ENCODE measurements at regions not wholly inside any gene's neighbourhood (a gene's known extent, or its start where the extent isn't known, plus 50 kb on each side); places are given as distances from the start of the nearest gene placed in this dataset.

GRCh38 chr3:152516216-152516615 is 247.5 kb downstream of the MBNL1 start:
- H3K4me3 ChIP-seq (ENCODE audit: low read length) = no peak overlapping the region
- no peak for TF ChIP-seq ZNF274 (IDR thresholded peaks at IDR 0.05; ENCODE audit: low read depth, low read length)

GRCh38 chr3:152517502-152517901 is 248.8 kb downstream of the MBNL1 start:
- H3K4me3 ChIP-seq (ENCODE audit: low read length) = no peak overlapping the region
- no peak for TF ChIP-seq ZNF274 (IDR thresholded peaks at IDR 0.05; ENCODE audit: low read depth, low read length)

- no peak overlapping the region for H3K4me3 ChIP-seq (ENCODE audit: low read length)
- no peak for TF ChIP-seq ZNF274 (IDR thresholded peaks at IDR 0.05; ENCODE audit: low read depth, low read length)
Observed at GRCh38 chr3:152518346-152518745, 249.6 kb downstream of the MBNL1 start.

GRCh38 chr3:152519376-152519775 is 250.6 kb downstream of the MBNL1 start:
- no peak for TF ChIP-seq ZNF274 (IDR thresholded peaks at IDR 0.05; ENCODE audit: low read depth, low read length)
- H3K4me3 ChIP-seq (ENCODE audit: low read length) = no peak overlapping the region

- TF ChIP-seq ZNF274 (IDR thresholded peaks at IDR 0.05; ENCODE audit: low read depth, low read length) = no peak
- no peak overlapping the region for H3K4me3 ChIP-seq (ENCODE audit: low read length)
Observed at GRCh38 chr3:152522036-152522435, 253.3 kb downstream of the MBNL1 start.

GRCh38 chr3:152524198-152525140 is 255.7 kb downstream of the MBNL1 start:
- TF ChIP-seq ZNF274 (IDR thresholded peaks at IDR 0.05; ENCODE audit: low read depth, low read length) = no peak
- H3K4me3 ChIP-seq (ENCODE audit: low read length) = no peak overlapping the region

GRCh38 chr3:152531717-152532116 is 263.0 kb downstream of the MBNL1 start:
- TF ChIP-seq ZNF274 (IDR thresholded peaks at IDR 0.05; ENCODE audit: low read depth, low read length) = no peak
- H3K4me3 ChIP-seq (ENCODE audit: low read length) = no peak overlapping the region

GRCh38 chr3:152538518-152538917 is 269.8 kb downstream of the MBNL1 start:
- TF ChIP-seq ZNF274 (IDR thresholded peaks at IDR 0.05; ENCODE audit: low read depth, low read length) = no peak
- H3K4me3 ChIP-seq (ENCODE audit: low read length) = no peak overlapping the region

GRCh38 chr3:152539191-152539764 is 270.5 kb downstream of the MBNL1 start:
- no peak overlapping the region for H3K4me3 ChIP-seq (ENCODE audit: low read length)
- TF ChIP-seq ZNF274 (IDR thresholded peaks at IDR 0.05; ENCODE audit: low read depth, low read length) = no peak

GRCh38 chr3:152540120-152540519 is 271.4 kb downstream of the MBNL1 start:
- no peak overlapping the region for H3K4me3 ChIP-seq (ENCODE audit: low read length)
- TF ChIP-seq ZNF274 (IDR thresholded peaks at IDR 0.05; ENCODE audit: low read depth, low read length) = no peak

GRCh38 chr3:152547153-152547552 is 278.4 kb downstream of the MBNL1 start:
- H3K4me3 ChIP-seq (ENCODE audit: low read length) = no peak overlapping the region
- TF ChIP-seq ZNF274 (IDR thresholded peaks at IDR 0.05; ENCODE audit: low read depth, low read length) = no peak

GRCh38 chr3:152549263-152549662 is 280.5 kb downstream of the MBNL1 start:
- no peak overlapping the region for H3K4me3 ChIP-seq (ENCODE audit: low read length)
- TF ChIP-seq ZNF274 (IDR thresholded peaks at IDR 0.05; ENCODE audit: low read depth, low read length) = no peak

- no peak overlapping the region for H3K4me3 ChIP-seq (ENCODE audit: low read length)
- no peak for TF ChIP-seq ZNF274 (IDR thresholded peaks at IDR 0.05; ENCODE audit: low read depth, low read length)
Observed at GRCh38 chr3:152550284-152550683, 281.6 kb downstream of the MBNL1 start.

- no peak for TF ChIP-seq ZNF274 (IDR thresholded peaks at IDR 0.05; ENCODE audit: low read depth, low read length)
- H3K4me3 ChIP-seq (ENCODE audit: low read length) = no peak overlapping the region
Observed at GRCh38 chr3:152554980-152555379, 280.0 kb upstream of the P2RY1 start.

- no peak overlapping the region for H3K4me3 ChIP-seq (ENCODE audit: low read length)
- TF ChIP-seq ZNF274 (IDR thresholded peaks at IDR 0.05; ENCODE audit: low read depth, low read length) = no peak
Observed at GRCh38 chr3:152555666-152556291, 279.2 kb upstream of the P2RY1 start.
